ENCODE measurements at regions not wholly inside any gene's neighbourhood (a gene's known extent, or its start where the extent isn't known, plus 50 kb on each side); places are given as distances from the start of the nearest gene placed in this dataset.

- TF ChIP-seq CTCF (IDR thresholded peaks at IDR 0.05; ENCODE audit: insufficient read depth, low read depth, low read length) = no peak
- TF ChIP-seq EZH2 (IDR thresholded peaks at IDR 0.05; ENCODE audit: insufficient read depth, low read length) = no peak
These were observed 883.7 kb downstream of the GALC start for GRCh38 chr14:87109271-87109670.
